ENCODE measurements at regions not wholly inside any gene's neighbourhood (a gene's known extent, or its start where the extent isn't known, plus 50 kb on each side); places are given as distances from the start of the nearest gene placed in this dataset.

GRCh38 chr3:5750091-5750490 is 562.6 kb downstream of the EDEM1 start:
- Histone ChIP-seq H3K27ac (ENCODE audit: low read depth, low read length) (no peak overlapping the region), H3K9me3 (ENCODE audit: control insufficient read depth in 5 of 5, low read length in 5 of 5) (no peaks in the 10 kb centered on the region), H3K9ac (ENCODE audit: low read length in 5 of 5) (no peak overlapping the region), H3K27me3 (ENCODE audit: control insufficient read depth in 5 of 5, insufficient read depth in 4 of 5, low read length in 5 of 5) (no peaks in the 10 kb centered on the region), H3K36me3 (ENCODE audit: control insufficient read depth in 5 of 5, insufficient read depth in 5 of 5, low read length in 5 of 5) (no peaks in the 10 kb centered on the region), H3K4me1 (ENCODE audit: control insufficient read depth in 5 of 5, insufficient read depth in 5 of 5, low read length in 5 of 5) (peaks cover 0 to 5% (median 0%) of the 10 kb centered on the region in 5 donors), H3K4me3 (ENCODE audit: low read depth in 1 of 5, low read length in 5 of 5) (no peak overlapping the region)

- Histone ChIP-seq H3K27ac (ENCODE audit: low read depth, low read length) (no peak overlapping the region), H3K4me3 (ENCODE audit: low read depth in 1 of 5, low read length in 5 of 5) (no peak overlapping the region), H3K9me3 (ENCODE audit: control insufficient read depth in 5 of 5, low read length in 5 of 5) (no peaks in the 10 kb centered on the region), H3K4me1 (ENCODE audit: control insufficient read depth in 5 of 5, insufficient read depth in 5 of 5, low read length in 5 of 5) (peaks cover 0 to 5% (median 0%) of the 10 kb centered on the region in 5 donors), H3K9ac (ENCODE audit: low read length in 5 of 5) (no peak overlapping the region), H3K36me3 (ENCODE audit: control insufficient read depth in 5 of 5, insufficient read depth in 5 of 5, low read length in 5 of 5) (no peaks in the 10 kb centered on the region), H3K27me3 (ENCODE audit: control insufficient read depth in 5 of 5, insufficient read depth in 4 of 5, low read length in 5 of 5) (no peaks in the 10 kb centered on the region)
Observed at GRCh38 chr3:5750874-5751640, 563.5 kb downstream of the EDEM1 start.

GRCh38 chr3:5754602-5755001 is 567.1 kb downstream of the EDEM1 start:
- Histone ChIP-seq H3K27me3 (ENCODE audit: control insufficient read depth in 5 of 5, insufficient read depth in 4 of 5, low read length in 5 of 5) (no peaks in the 10 kb centered on the region), H3K4me3 (ENCODE audit: low read depth in 1 of 5, low read length in 5 of 5) (no peak overlapping the region), H3K9me3 (ENCODE audit: control insufficient read depth in 5 of 5, low read length in 5 of 5) (no peaks in the 10 kb centered on the region), H3K4me1 (ENCODE audit: control insufficient read depth in 5 of 5, insufficient read depth in 5 of 5, low read length in 5 of 5) (peaks cover 0 to 5% (median 0%) of the 10 kb centered on the region in 5 donors), H3K36me3 (ENCODE audit: control insufficient read depth in 5 of 5, insufficient read depth in 5 of 5, low read length in 5 of 5) (no peaks in the 10 kb centered on the region), H3K9ac (ENCODE audit: low read length in 5 of 5) (no peak overlapping the region), H3K27ac (ENCODE audit: low read depth, low read length) (no peak overlapping the region)

GRCh38 chr3:5756443-5756842 is 568.9 kb downstream of the EDEM1 start:
- Histone ChIP-seq H3K36me3 (ENCODE audit: control insufficient read depth in 5 of 5, insufficient read depth in 5 of 5, low read length in 5 of 5) (no peaks in the 10 kb centered on the region), H3K4me1 (ENCODE audit: control insufficient read depth in 5 of 5, insufficient read depth in 5 of 5, low read length in 5 of 5) (peaks cover 0 to 5% (median 0%) of the 10 kb centered on the region in 5 donors), H3K9me3 (ENCODE audit: control insufficient read depth in 5 of 5, low read length in 5 of 5) (no peaks in the 10 kb centered on the region), H3K27ac (ENCODE audit: low read depth, low read length) (no peak overlapping the region), H3K9ac (ENCODE audit: low read length in 5 of 5) (no peak overlapping the region), H3K4me3 (ENCODE audit: low read depth in 1 of 5, low read length in 5 of 5) (no peak overlapping the region), H3K27me3 (ENCODE audit: control insufficient read depth in 5 of 5, insufficient read depth in 4 of 5, low read length in 5 of 5) (no peaks in the 10 kb centered on the region)

GRCh38 chr3:5757213-5757804 is 569.8 kb downstream of the EDEM1 start:
- Histone ChIP-seq H3K4me3 (ENCODE audit: low read depth in 1 of 5, low read length in 5 of 5) (no peak overlapping the region), H3K27me3 (ENCODE audit: control insufficient read depth in 5 of 5, insufficient read depth in 4 of 5, low read length in 5 of 5) (no peaks in the 10 kb centered on the region), H3K9me3 (ENCODE audit: control insufficient read depth in 5 of 5, low read length in 5 of 5) (no peaks in the 10 kb centered on the region), H3K27ac (ENCODE audit: low read depth, low read length) (no peak overlapping the region), H3K4me1 (ENCODE audit: control insufficient read depth in 5 of 5, insufficient read depth in 5 of 5, low read length in 5 of 5) (peaks cover 0 to 5% (median 0%) of the 10 kb centered on the region in 5 donors), H3K36me3 (ENCODE audit: control insufficient read depth in 5 of 5, insufficient read depth in 5 of 5, low read length in 5 of 5) (no peaks in the 10 kb centered on the region), H3K9ac (ENCODE audit: low read length in 5 of 5) (no peak overlapping the region)

GRCh38 chr3:5758699-5759098 is 571.2 kb downstream of the EDEM1 start:
- H3K9me3 ChIP-seq (ENCODE audit: control insufficient read depth in 5 of 5, low read length in 5 of 5), result no peaks in the 10 kb centered on the region
- H3K27ac ChIP-seq (ENCODE audit: low read depth, low read length), result no peak overlapping the region
- H3K4me1 ChIP-seq (ENCODE audit: control insufficient read depth in 5 of 5, insufficient read depth in 5 of 5, low read length in 5 of 5), result peaks cover 0 to 5% (median 0%) of the 10 kb centered on the region in 5 donors
- no peaks in the 10 kb centered on the region for H3K36me3 ChIP-seq (ENCODE audit: control insufficient read depth in 5 of 5, insufficient read depth in 5 of 5, low read length in 5 of 5)
- H3K9ac ChIP-seq (ENCODE audit: low read length in 5 of 5), result no peak overlapping the region
- no peak overlapping the region for H3K4me3 ChIP-seq (ENCODE audit: low read depth in 1 of 5, low read length in 5 of 5)
- H3K27me3 ChIP-seq (ENCODE audit: control insufficient read depth in 5 of 5, insufficient read depth in 4 of 5, low read length in 5 of 5), result no peaks in the 10 kb centered on the region

- H3K4me1 ChIP-seq (ENCODE audit: control insufficient read depth in 5 of 5, insufficient read depth in 5 of 5, low read length in 5 of 5), result no peaks in the 10 kb centered on the region
- no peaks in the 10 kb centered on the region for H3K36me3 ChIP-seq (ENCODE audit: control insufficient read depth in 5 of 5, insufficient read depth in 5 of 5, low read length in 5 of 5)
- H3K27ac ChIP-seq (ENCODE audit: low read depth, low read length), result no peak overlapping the region
- H3K27me3 ChIP-seq (ENCODE audit: control insufficient read depth in 5 of 5, insufficient read depth in 4 of 5, low read length in 5 of 5), result no peaks in the 10 kb centered on the region
- no peak overlapping the region for H3K4me3 ChIP-seq (ENCODE audit: low read depth in 1 of 5, low read length in 5 of 5)
- no peak overlapping the region for H3K9ac ChIP-seq (ENCODE audit: low read length in 5 of 5)
- no peaks in the 10 kb centered on the region for H3K9me3 ChIP-seq (ENCODE audit: control insufficient read depth in 5 of 5, low read length in 5 of 5)
Observed at GRCh38 chr3:5762506-5762905, 575.0 kb downstream of the EDEM1 start.

GRCh38 chr3:5766848-5767247 is 579.3 kb downstream of the EDEM1 start:
- Histone ChIP-seq H3K9ac (ENCODE audit: low read length in 5 of 5) (no peak overlapping the region), H3K4me1 (ENCODE audit: control insufficient read depth in 5 of 5, insufficient read depth in 5 of 5, low read length in 5 of 5) (no peaks in the 10 kb centered on the region), H3K27me3 (ENCODE audit: control insufficient read depth in 5 of 5, insufficient read depth in 4 of 5, low read length in 5 of 5) (no peaks in the 10 kb centered on the region), H3K36me3 (ENCODE audit: control insufficient read depth in 5 of 5, insufficient read depth in 5 of 5, low read length in 5 of 5) (no peaks in the 10 kb centered on the region), H3K27ac (ENCODE audit: low read depth, low read length) (no peak overlapping the region), H3K4me3 (ENCODE audit: low read depth in 1 of 5, low read length in 5 of 5) (no peak overlapping the region), H3K9me3 (ENCODE audit: control insufficient read depth in 5 of 5, low read length in 5 of 5) (no peaks in the 10 kb centered on the region)

GRCh38 chr3:5767304-5767703 is 579.8 kb downstream of the EDEM1 start:
- Histone ChIP-seq H3K9me3 (ENCODE audit: control insufficient read depth in 5 of 5, low read length in 5 of 5) (no peaks in the 10 kb centered on the region), H3K4me3 (ENCODE audit: low read depth in 1 of 5, low read length in 5 of 5) (no peak overlapping the region), H3K27me3 (ENCODE audit: control insufficient read depth in 5 of 5, insufficient read depth in 4 of 5, low read length in 5 of 5) (no peaks in the 10 kb centered on the region), H3K27ac (ENCODE audit: low read depth, low read length) (no peak overlapping the region), H3K4me1 (ENCODE audit: control insufficient read depth in 5 of 5, insufficient read depth in 5 of 5, low read length in 5 of 5) (no peaks in the 10 kb centered on the region), H3K9ac (ENCODE audit: low read length in 5 of 5) (no peak overlapping the region), H3K36me3 (ENCODE audit: control insufficient read depth in 5 of 5, insufficient read depth in 5 of 5, low read length in 5 of 5) (no peaks in the 10 kb centered on the region)

- Histone ChIP-seq H3K27me3 (ENCODE audit: control insufficient read depth in 5 of 5, insufficient read depth in 4 of 5, low read length in 5 of 5) (no peaks in the 10 kb centered on the region), H3K36me3 (ENCODE audit: control insufficient read depth in 5 of 5, insufficient read depth in 5 of 5, low read length in 5 of 5) (no peaks in the 10 kb centered on the region), H3K27ac (ENCODE audit: low read depth, low read length) (no peak overlapping the region), H3K9me3 (ENCODE audit: control insufficient read depth in 5 of 5, low read length in 5 of 5) (no peaks in the 10 kb centered on the region), H3K4me3 (ENCODE audit: low read depth in 1 of 5, low read length in 5 of 5) (no peak overlapping the region), H3K9ac (ENCODE audit: low read length in 5 of 5) (no peak overlapping the region), H3K4me1 (ENCODE audit: control insufficient read depth in 5 of 5, insufficient read depth in 5 of 5, low read length in 5 of 5) (no peaks in the 10 kb centered on the region)
Observed at GRCh38 chr3:5768281-5768945, 580.9 kb downstream of the EDEM1 start.
